OCI-LY3 (cell line): ENCODE measurements at regions not wholly inside any gene's neighbourhood (a gene's known extent, or its start where the extent isn't known, plus 50 kb on each side); places are given as distances from the start of the nearest gene placed in this dataset.
A peak's percentile ranks its signal among the peaks of the same experiment; 100 is the strongest.

ENCODE experiments used
- H2AFZ ChIP-seq: fragments of 200-600, 300-600 bp; shearing (Covaris generic); 2 replicates; pipeline ENCODE4 v1.6.0; 2014; ENCODE audit warnings: antibody characterized with exemption, low read depth, low read length
- H3K27ac ChIP-seq: fragments of 200-600, 300-600 bp; sonication (generic); 2 replicates; pipeline ENCODE4 v1.5.1; 2014; ENCODE audit warnings: mild to moderate bottlenecking, low read length, moderate library complexity, mixed read lengths
- H3K27me3 ChIP-seq: fragments of 200-600, 300-600 bp; sonication (generic); 2 replicates; pipeline ENCODE4 v1.6.1; 2014; ENCODE audit warnings: low read depth, low read length, mixed read lengths
- H3K36me3 ChIP-seq: fragments of 200-600, 300-600 bp; sonication (generic); replicated peaks from 2 replicates; pipeline ENCODE3; 2014; ENCODE audit warnings: low read depth, low read length, mixed read lengths
- H3K4me1 ChIP-seq: fragments of 300-600, 200-600 bp; sonication (generic); 2 replicates; pipeline ENCODE4 v1.6.1; 2014; ENCODE audit warnings: low read length, mixed read lengths
- H3K4me2 ChIP-seq: fragments of 200-600, 300-600 bp; sonication (generic); 2 replicates; pipeline ENCODE4 v1.6.1; 2014; ENCODE audit warnings: low read length, mixed read lengths
- H3K4me3 ChIP-seq: fragments of 300-600, 200-600 bp; sonication (generic); 2 replicates; pipeline ENCODE4 v1.5.1; 2014; ENCODE audit warnings: antibody characterized with exemption, mild to moderate bottlenecking, low read length, moderate library complexity
- H3K79me2 ChIP-seq: fragments of 300-600, 200-600 bp; shearing (Covaris generic); 2 replicates; pipeline ENCODE4 v1.6.1; 2014; ENCODE audit warnings: mild to moderate bottlenecking, low read length, mixed read lengths
- H3K9ac ChIP-seq: fragments of 300-600, 200-600 bp; shearing (Covaris generic); 2 replicates; pipeline ENCODE4 v1.6.0; 2014; ENCODE audit warnings: mild to moderate bottlenecking, low read length, moderate library complexity
- H3K9me3 ChIP-seq: fragments of 200-600, 300-600 bp; shearing (Covaris generic); 2 replicates; pipeline ENCODE4 v1.6.1; 2014; ENCODE audit warnings: low read length, mixed read lengths; ENCODE audit not compliant: insufficient read depth
- H4K20me1 ChIP-seq: fragments of 200-600, 300-600 bp; sonication (generic); 2 replicates; pipeline ENCODE4 v1.6.1; 2016; ENCODE audit warnings: low read length, mixed read lengths; ENCODE audit not compliant: insufficient read depth
- CTCF ChIP-seq: fragments of 200-600, 300-600 bp; sonication (generic); IDR thresholded peaks from 2 replicates; pipeline ENCODE4 v1.5.1; 2014; ENCODE audit warnings: antibody characterized with exemption, low read length, low read depth
- EZH2phosphoT487 ChIP-seq: fragments of 200-600 bp; shearing (Covaris generic); IDR thresholded peaks from 2 replicates; pipeline ENCODE4 v1.6.1; 2018; ENCODE audit warnings: antibody characterized with exemption, mixed run types, low read depth

- Histone ChIP-seq H3K27ac (no peak overlapping the region), H3K4me1 (no peaks in the 10 kb centered on the region), H3K4me3 (no peak overlapping the region), H3K27me3 (no peaks in the 10 kb centered on the region), H4K20me1 (no peaks in the 10 kb centered on the region), H2AFZ (0 out of 2 replicates have a peak overlapping the region, but pooled peaks have one; percentile 33), H3K4me2 (no peak overlapping the region), H3K9ac (no peak overlapping the region), H3K9me3 (no peaks in the 10 kb centered on the region), H3K79me2 (no peaks in the 10 kb centered on the region), H3K36me3 (no peaks in the 10 kb centered on the region)
- TF ChIP-seq CTCF (no peak), EZH2phosphoT487 (no peak)
Measured at GRCh38 chr14:87141801-87142200, 851.2 kb downstream of the GALC start.

GRCh38 chr14:87139299-87139698 is 853.7 kb downstream of the GALC start:
- H3K9ac ChIP-seq: no peak overlapping the region
- no peaks in the 10 kb centered on the region for H3K27me3 ChIP-seq
- H3K79me2 ChIP-seq: no peaks in the 10 kb centered on the region
- peaks cover 5% of the 10 kb centered on the region for H3K4me1 ChIP-seq
- no peak overlapping the region for H3K4me2 ChIP-seq
- no peaks in the 10 kb centered on the region for H4K20me1 ChIP-seq
- no peak overlapping the region for H3K4me3 ChIP-seq
- no peak overlapping the region for H3K27ac ChIP-seq
- no peaks in the 10 kb centered on the region for H3K36me3 ChIP-seq
- H3K9me3 ChIP-seq: no peaks in the 10 kb centered on the region
- TF ChIP-seq CTCF: no peak
- no peak for TF ChIP-seq EZH2phosphoT487
- H2AFZ ChIP-seq: no peak overlapping the region; the same call in 1 of the 2 replicates

GRCh38 chr14:87133073-87133801 is 859.7 kb downstream of the GALC start:
- TF ChIP-seq CTCF: no peak
- TF ChIP-seq EZH2phosphoT487: no peak
- no peaks in the 10 kb centered on the region for H3K27me3 ChIP-seq
- peak overlapping the region; percentile 83 for H3K4me2 ChIP-seq

GRCh38 chr14:87131879-87132278 is 861.1 kb downstream of the GALC start:
- peak overlapping the region; percentile 71 for H2AFZ ChIP-seq
- peaks cover 47% of the 10 kb centered on the region for H3K4me1 ChIP-seq
- H3K9ac ChIP-seq: peak overlapping the region; percentile 71
- no peaks in the 10 kb centered on the region for H4K20me1 ChIP-seq
- H3K27me3 ChIP-seq: no peaks in the 10 kb centered on the region
- H3K79me2 ChIP-seq: no peaks in the 10 kb centered on the region
- H3K4me3 ChIP-seq: peak overlapping the region; percentile 61
- H3K4me2 ChIP-seq: peak overlapping the region; percentile 83
- no peaks in the 10 kb centered on the region for H3K36me3 ChIP-seq
- no peaks in the 10 kb centered on the region for H3K9me3 ChIP-seq
- no peak for TF ChIP-seq CTCF
- no peak for TF ChIP-seq EZH2phosphoT487
- H3K27ac ChIP-seq: peak overlapping the region; percentile 98

More at GRCh38 chr14:87133073-87133801, 859.7 kb downstream of the GALC start:
- H3K36me3 ChIP-seq: no peaks in the 10 kb centered on the region
- H3K9ac ChIP-seq: peak overlapping the region; percentile 55; the same call in 1 of the 2 replicates
- peaks cover 47% of the 10 kb centered on the region for H3K4me1 ChIP-seq
- H2AFZ ChIP-seq: no peak overlapping the region
- no peaks in the 10 kb centered on the region for H4K20me1 ChIP-seq
- H3K9me3 ChIP-seq: no peaks in the 10 kb centered on the region
- no peaks in the 10 kb centered on the region for H3K79me2 ChIP-seq
- H3K4me3 ChIP-seq: peak overlapping the region; percentile 42
- peak overlapping the region; percentile 98 for H3K27ac ChIP-seq
